PC-9 (cell line): ENCODE measurements at regions not wholly inside any gene's neighbourhood (a gene's known extent, or its start where the extent isn't known, plus 50 kb on each side); places are given as distances from the start of the nearest gene placed in this dataset.
A peak's percentile ranks its signal among the peaks of the same experiment; 100 is the strongest.
"Not testable (repeated sequence)": the region's sequence is repeated elsewhere in the genome, so short reads cannot be mapped to it uniquely, and the experiment has no call there.

ENCODE experiments used
- BruUV-seq: library from RNA; stranded (reverse); fragments of 400-500 nt; replicated peaks from 2 replicates; lab custom pipeline; 2021; lab: Mats Ljungman, UMichigan
- CTCF ChIA-PET: fragments of 300-600 bp; sonication (Branson Sonifier 250); formaldehyde crosslinking; loops from one replicate; lab custom pipeline; 2022; ENCODE audit warnings: antibody characterized with exemption; lab: Charles Lee
- POLR2A ChIA-PET: fragments of 300-600 bp; sonication (Branson Sonifier 250); formaldehyde crosslinking; loops from one replicate; lab custom pipeline; 2022; ENCODE audit warnings: antibody characterized with exemption; ENCODE audit not compliant: unreplicated experiment; lab: Charles Lee
- DNase-seq, 2 experiments: peaks; one replicate each; pipeline versions ENCODE4 v3.0.0 to v3.0.0-alpha.2; 2015 to 2022; ENCODE audit warnings: mixed read lengths in 1 of 2
- H2AFZ ChIP-seq: fragments of 200-600 bp; sonication (generic); 2 replicates; pipeline ENCODE4 v1.8.1; 2017; ENCODE audit warnings: antibody characterized with exemption
- H3F3A ChIP-seq: fragments of 200-600 bp; sonication (generic); 2 replicates; pipeline ENCODE4 v1.8.1; 2017; ENCODE audit warnings: antibody characterized with exemption, mild to moderate bottlenecking, low read depth; ENCODE audit not compliant: insufficient read depth
- H3K27ac ChIP-seq: fragments of 200-600 bp; sonication (generic); 2 replicates; pipeline ENCODE4 v1.6.1; 2016; ENCODE audit warnings: mixed run types
- H3K27me3 ChIP-seq: fragments of 200-600 bp; sonication (generic); 2 replicates; pipeline ENCODE4 v1.6.1; 2016; ENCODE audit warnings: low read depth, mixed run types; ENCODE audit not compliant: insufficient read depth
- H3K36me3 ChIP-seq: fragments of 200-600 bp; sonication (generic); 2 replicates; pipeline ENCODE4 v1.6.1; 2016; ENCODE audit warnings: low read depth, mixed run types
- H3K4me1 ChIP-seq: fragments of 200-600 bp; sonication (generic); replicated peaks from 2 replicates; pipeline ENCODE4 v1.6.1; 2016; ENCODE audit warnings: mixed run types; ENCODE audit not compliant: insufficient read depth
- H3K4me2 ChIP-seq: fragments of 200-600 bp; sonication (generic); 2 replicates; pipeline ENCODE4 v1.6.1; 2017; ENCODE audit warnings: mixed run types
- H3K4me3 ChIP-seq: fragments of 200-600 bp; sonication (generic); 2 replicates; pipeline ENCODE4 v1.6.1; 2016; ENCODE audit warnings: mixed run types
- H3K79me2 ChIP-seq: fragments of 200-600 bp; sonication (generic); 2 replicates; pipeline ENCODE4 v1.6.1; 2017; ENCODE audit warnings: low read depth, mixed run types
- H3K9me2 ChIP-seq: fragments of 200-600 bp; sonication (generic); 2 replicates; pipeline ENCODE4 v1.8.1; 2017; ENCODE audit warnings: mild to moderate bottlenecking; ENCODE audit not compliant: insufficient read depth
- H3K9me3 ChIP-seq: fragments of 200-600 bp; sonication (generic); 2 replicates; pipeline ENCODE4 v1.8.1; 2016; ENCODE audit warnings: low read depth; ENCODE audit not compliant: insufficient read depth
- H4K20me1 ChIP-seq: fragments of 200-600 bp; sonication (generic); 2 replicates; pipeline ENCODE4 v1.8.1; 2017; ENCODE audit not compliant: insufficient read depth
- EZH2 ChIP-seq: fragments of 200-600 bp; sonication (generic); IDR thresholded peaks from 2 replicates; pipeline ENCODE4 v1.8.0; 2017; ENCODE audit warnings: antibody characterized with exemption, low read depth
- intact Hi-C: fragments of 100-400 bp; cut with micrococcal nuclease; formaldehyde crosslinking; loops from one replicate; pipeline ENCODE4 v1.10.0; 2022; ENCODE audit not compliant: unreplicated experiment
- TF ChIP-seq, protein P1 (sequence below): fragments of 200-600 bp; sonication (generic); conservative IDR thresholded peaks from 2 replicates; pipeline ENCODE4 v1.6.1; 2017; ENCODE audit warnings: mixed run types, antibody characterized with exemption, mild to moderate bottlenecking, moderate library complexity

DNA sequence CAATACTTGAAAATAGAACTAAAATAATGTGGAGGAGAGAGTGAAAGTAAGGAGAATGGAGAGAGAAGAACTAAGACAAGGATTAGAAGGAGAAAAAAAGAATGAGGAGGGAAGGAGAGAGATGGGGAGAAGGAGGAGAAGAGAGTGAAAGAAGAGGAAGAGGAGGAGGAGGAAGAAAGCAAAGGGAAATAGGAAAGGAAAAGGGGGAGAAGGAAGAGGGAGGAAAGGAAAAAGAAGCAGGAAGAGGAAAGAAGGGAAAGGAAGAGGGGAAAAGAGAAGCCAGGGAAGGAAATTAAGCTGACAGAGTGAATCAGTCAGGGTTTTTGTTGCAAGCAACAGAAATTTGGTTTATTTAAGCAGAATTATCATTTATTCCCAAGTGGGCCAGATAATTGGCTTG is 241.7 kb upstream of the P2RY1 start:
- Histone ChIP-seq H3K9me2 (no peaks in the 10 kb centered on the region), H3K79me2 (no peaks in the 10 kb centered on the region), H3K4me1 (0 out of 2 replicates have a peak, but pooled peaks cover 4% of the 10 kb centered on the region), H3K27me3 (no peaks in the 10 kb centered on the region), H3K9me3 (no peaks in the 10 kb centered on the region), H3K36me3 (no peaks in the 10 kb centered on the region), H3F3A (no peaks in the 10 kb centered on the region), H3K27ac (no peak overlapping the region), H4K20me1 (no peaks in the 10 kb centered on the region), H3K4me3 (no peak overlapping the region), H2AFZ (no peak overlapping the region), H3K4me2 (no peak overlapping the region)
- no peak for DNase-seq
- no peak for TF ChIP-seq EZH2
- TF ChIP-seq, protein P1, sequence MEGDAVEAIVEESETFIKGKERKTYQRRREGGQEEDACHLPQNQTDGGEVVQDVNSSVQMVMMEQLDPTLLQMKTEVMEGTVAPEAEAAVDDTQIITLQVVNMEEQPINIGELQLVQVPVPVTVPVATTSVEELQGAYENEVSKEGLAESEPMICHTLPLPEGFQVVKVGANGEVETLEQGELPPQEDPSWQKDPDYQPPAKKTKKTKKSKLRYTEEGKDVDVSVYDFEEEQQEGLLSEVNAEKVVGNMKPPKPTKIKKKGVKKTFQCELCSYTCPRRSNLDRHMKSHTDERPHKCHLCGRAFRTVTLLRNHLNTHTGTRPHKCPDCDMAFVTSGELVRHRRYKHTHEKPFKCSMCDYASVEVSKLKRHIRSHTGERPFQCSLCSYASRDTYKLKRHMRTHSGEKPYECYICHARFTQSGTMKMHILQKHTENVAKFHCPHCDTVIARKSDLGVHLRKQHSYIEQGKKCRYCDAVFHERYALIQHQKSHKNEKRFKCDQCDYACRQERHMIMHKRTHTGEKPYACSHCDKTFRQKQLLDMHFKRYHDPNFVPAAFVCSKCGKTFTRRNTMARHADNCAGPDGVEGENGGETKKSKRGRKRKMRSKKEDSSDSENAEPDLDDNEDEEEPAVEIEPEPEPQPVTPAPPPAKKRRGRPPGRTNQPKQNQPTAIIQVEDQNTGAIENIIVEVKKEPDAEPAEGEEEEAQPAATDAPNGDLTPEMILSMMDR = no peak
- ChIA-PET CTCF (no interaction called here), POLR2A (no interaction called here)
- no TSS peak for BruUV-seq
- intact Hi-C loops = no loop called here

DNA sequence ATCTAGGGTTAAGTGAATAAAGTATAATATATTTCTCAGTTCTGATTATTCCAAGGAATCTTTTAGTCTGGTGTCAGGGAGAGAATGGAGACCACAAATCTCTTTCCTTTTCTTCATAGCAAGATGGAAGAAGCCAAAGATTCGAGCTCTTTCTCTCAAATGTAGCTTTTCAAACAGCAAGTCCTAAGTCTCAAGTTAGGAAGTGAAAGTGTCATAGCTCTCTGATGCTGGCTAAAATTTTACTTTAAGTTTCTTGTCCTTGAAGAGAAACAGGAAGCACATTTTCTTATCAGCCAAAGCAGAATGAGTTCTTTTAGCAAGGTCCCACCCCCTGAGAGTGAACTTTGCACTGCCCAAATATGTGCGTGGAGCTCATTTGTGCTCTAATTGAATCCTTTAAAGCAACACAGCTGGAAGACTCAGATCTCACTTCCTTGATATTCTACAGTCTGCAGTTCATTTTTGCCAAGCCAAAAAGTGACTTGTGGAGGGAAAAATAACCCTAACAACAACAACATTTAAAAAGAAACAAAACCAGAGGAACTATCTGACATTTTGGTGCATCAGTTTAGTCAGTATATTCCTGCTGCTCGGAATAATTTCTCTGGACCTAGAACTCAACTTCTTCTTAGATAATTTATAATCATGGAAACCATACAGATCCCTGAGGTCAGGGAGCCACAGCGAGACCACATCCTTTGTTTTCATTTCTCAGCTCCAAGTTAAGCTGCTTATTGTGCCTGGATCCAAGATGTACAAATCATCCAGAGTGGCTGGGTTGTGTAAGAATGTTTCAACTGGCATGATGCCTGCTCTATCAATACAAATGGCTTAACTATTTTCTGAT is 238.7 kb upstream of the P2RY1 start:
- Histone ChIP-seq H3F3A (no peaks in the 10 kb centered on the region), H3K4me1 (0 out of 2 replicates have a peak, but pooled peaks cover 4% of the 10 kb centered on the region), H3K27ac (no peak overlapping the region), H3K9me3 (no peaks in the 10 kb centered on the region), H3K4me3 (no peak overlapping the region), H3K9me2 (no peaks in the 10 kb centered on the region), H3K79me2 (no peaks in the 10 kb centered on the region), H3K4me2 (peak overlapping the region; percentile 35), H2AFZ (peak overlapping the region; percentile 54), H4K20me1 (no peaks in the 10 kb centered on the region), H3K27me3 (no peaks in the 10 kb centered on the region), H3K36me3 (no peaks in the 10 kb centered on the region)
- BruUV-seq = no TSS peak
- POLR2A ChIA-PET = interaction anchor here (0.5 to 0.6 kb wide), 2 partner anchors 10 to 92 kb away, joined by 3 to 5 read pairs; no protein-coding TSS in a partner anchor
- CTCF ChIA-PET = no interaction called here
- TF ChIP-seq, protein P1 = no peak
- no peak for TF ChIP-seq EZH2
- intact Hi-C loops = no loop called here
- DNase-seq = no peak

DNA sequence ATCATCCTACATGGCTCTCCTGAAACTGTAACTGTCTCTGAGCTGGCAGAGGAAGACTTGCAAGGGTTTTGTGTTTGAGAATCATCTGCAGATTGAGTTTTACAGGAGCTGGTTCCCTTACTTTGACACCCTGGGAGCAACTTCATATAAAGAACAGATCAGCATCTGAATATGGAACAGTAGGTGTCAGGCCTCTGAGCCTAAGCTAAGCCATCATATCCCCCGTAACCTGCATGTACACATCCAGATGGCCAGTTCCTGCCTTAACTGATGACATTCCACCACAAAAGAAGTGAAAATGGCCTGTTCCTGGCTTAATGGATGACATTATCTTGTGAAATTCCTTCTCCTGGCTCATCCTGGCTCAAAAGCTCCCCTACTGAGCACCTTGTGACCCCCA is 238.1 kb upstream of the P2RY1 start:
- H3K79me2 ChIP-seq, CTCF ChIA-PET: not testable (repeated sequence)

More for the DNA sequence above, 238.1 kb upstream of the P2RY1 start:
- H4K20me1 ChIP-seq, POLR2A ChIA-PET, H3K4me2 ChIP-seq, H3K9me3 ChIP-seq, H3K36me3 ChIP-seq, H3K4me3 ChIP-seq, H3K27me3 ChIP-seq, H3F3A ChIP-seq, BruUV-seq, H2AFZ ChIP-seq, DNase-seq, intact Hi-C loops, H3K27ac ChIP-seq, H3K9me2 ChIP-seq, H3K4me1 ChIP-seq: not testable (repeated sequence)
